UCSD-AML1 (cell line): ENCODE measurements at regions not wholly inside any gene's neighbourhood (a gene's known extent, or its start where the extent isn't known, plus 50 kb on each side); places are given as distances from the start of the nearest gene placed in this dataset.

Experiments used
- DNase-seq: peaks from one replicate; lab custom pipeline; 2025; ENCODE audit not compliant: unreplicated experiment; lab: John Stamatoyannopoulos, UW

DNA sequence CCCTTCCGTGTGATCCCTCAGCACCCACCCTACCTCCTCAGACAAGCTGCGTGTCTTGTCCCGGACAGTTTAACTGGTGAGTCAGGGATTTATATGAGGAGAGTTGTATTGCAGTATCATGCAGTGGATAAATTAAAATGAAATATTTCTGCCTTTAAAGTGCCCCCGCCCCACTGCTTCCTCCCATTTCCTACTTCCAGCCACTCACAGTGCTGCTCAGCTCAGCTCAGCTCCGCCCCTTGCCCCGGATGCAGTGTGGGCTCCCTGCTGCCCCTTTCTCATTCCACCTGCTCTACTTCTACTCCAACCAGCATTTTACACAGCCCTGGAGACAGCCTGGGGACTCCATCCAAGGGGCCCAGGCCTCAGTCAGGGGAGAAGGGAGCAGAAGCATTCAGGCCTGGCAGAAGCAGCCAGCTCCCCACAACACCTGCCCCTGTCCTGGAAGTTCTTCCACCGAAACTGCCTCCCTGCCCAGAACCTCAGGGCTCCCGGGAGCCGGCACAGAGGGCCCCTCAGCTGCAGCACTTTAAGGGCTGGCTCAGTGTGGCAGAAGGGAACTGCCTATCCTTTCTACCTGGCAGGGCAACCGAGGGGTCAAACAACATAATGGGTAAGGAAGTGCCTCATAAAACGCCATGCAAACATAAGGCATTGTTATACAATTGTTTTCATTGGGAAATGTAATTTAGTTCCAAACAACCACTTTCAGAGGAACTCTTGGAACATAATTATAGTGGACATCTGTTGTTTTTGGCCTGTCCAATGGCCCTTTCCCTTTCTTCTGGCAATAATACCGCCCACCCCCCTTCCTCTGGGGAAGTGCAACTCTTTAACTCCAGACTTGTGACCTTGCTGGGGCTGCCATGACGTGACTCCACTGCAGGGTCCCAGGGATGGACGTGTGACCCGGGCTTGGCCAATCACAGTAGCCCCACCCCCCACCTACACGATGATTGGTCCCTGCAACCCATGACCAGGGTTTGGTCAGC, 102.3 kb downstream of the LIPG start:
- no peak for DNase-seq

DNA sequence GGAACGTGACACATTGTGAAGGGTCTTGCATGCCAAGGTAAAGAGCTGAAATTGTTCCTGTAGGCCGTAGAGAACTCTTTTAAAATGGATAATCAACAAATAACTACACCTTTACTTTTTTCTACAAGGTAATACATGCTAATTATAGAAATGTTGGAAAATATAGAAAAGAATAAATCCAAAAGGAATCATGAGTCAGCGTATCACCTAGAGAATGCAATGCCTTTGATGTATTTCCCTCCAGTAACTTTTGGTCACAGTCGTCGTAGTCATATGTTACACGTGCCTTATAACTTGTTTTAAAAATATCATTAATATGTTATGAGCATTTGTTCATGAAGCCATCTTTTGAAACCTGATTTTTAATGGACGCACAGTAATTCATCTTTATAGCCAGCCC, 100.6 kb downstream of the LIPG start:
- DNase-seq: no peak

DNA sequence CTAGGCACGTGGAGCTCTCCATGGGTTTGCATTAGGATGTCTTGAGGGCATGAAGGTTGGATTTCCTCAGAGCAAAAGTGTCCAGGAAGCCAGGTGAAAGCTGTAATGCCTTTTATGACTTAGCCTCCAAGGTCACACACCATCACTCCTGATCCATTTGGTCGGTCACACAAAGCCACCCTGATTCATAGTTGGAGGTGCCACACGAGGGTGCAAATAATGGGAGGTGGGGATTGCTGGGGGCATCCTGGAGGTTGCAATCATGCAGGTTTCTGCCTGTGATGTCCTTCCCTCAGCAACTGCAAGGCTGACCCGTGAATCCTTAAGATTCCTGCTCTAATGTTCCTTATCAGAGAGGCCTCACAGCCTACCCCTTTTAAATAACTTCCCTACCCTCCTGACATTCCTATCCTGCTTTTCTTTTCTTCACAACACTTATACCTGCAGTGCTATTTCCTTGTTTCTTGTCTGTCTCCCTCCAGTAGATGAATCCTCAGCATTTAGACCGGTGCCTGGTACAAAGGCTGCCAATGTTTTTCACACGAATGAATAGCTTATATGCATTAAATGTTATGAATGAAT, 97.1 kb downstream of the LIPG start:
- DNase-seq: no peak

DNA sequence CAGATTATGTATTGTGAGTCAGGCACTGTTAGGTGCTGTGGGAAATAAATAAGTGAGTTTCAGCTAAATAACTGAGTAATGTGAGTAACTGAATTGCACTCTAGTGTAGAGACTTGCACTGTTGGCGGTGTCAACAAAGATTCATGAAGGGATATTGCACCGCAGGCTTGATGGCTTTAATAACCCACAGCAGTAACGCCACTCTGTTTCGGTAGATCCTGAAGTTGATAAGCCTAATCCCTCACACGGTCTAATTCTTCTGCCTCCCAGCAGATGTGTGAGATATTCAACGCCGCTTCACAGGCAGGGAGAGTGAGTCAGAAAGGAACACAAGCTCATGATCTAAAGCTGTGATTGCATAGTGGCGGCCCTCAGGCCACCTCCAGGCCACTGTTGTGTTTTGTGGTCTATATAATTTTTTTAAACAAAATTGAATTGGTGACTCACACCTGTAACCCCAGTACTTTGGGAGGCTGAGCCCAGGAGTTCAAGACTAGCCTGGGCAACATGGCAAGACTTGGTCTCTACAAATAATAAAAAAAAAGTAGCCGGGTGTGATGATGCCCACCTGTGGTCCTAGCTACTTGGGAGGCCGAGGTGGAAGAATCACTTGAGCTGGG, 94.3 kb downstream of the LIPG start:
- DNase-seq: no peak

GRCh38 chr18:49655266-49656072, 93.6 kb downstream of the LIPG start:
- DNase-seq: no peak

- DNase-seq: no peak
These were observed 92.5 kb downstream of the LIPG start for GRCh38 chr18:49654347-49654746.

- no peak for DNase-seq
These were observed 91.2 kb downstream of the LIPG start for GRCh38 chr18:49652881-49653724.

- DNase-seq: no peak
These were observed 89.2 kb downstream of the LIPG start for GRCh38 chr18:49651033-49651432.

DNA sequence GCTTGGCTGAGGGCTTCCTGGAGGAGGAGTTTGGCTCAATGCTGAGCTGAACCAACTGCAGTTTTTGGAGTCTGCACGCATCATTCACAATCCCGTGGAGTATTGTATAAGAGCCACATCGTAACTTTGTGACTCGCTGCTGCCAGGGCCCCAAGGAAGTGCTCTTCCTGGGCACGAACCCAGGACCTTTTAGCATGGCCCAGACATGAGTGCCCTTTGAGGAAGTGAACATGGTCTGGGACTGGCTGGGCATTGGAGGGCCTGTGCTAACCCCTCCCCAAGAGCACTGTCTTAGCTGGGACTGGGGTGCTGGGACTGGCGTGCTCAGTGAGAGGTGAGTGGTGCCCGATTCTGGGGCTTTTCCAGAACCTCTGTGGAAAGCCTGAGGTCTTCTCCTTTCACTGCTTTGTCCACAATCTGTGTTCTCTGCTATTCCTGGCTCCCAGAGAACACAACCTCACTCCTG, 88.6 kb downstream of the LIPG start:
- no peak for DNase-seq

- no peak for DNase-seq
These were observed 87.0 kb downstream of the LIPG start for GRCh38 chr18:49648811-49649210.
